Astrocyte (in vitro differentiated cells and primary cell): ENCODE measurements at regions not wholly inside any gene's neighbourhood (a gene's known extent, or its start where the extent isn't known, plus 50 kb on each side); places are given as distances from the start of the nearest gene placed in this dataset.

Experiments used
- EZH2 ChIP-seq: IDR thresholded peaks from 2 replicates; pipeline ENCODE4 v1.6.1; 2012; ENCODE audit warnings: mild to moderate bottlenecking, low read length, inconsistent platforms; ENCODE audit not compliant: insufficient read depth
- TF ChIP-seq, protein P1 (sequence below): IDR thresholded peaks from 2 replicates; pipeline ENCODE4 v1.5.1; 2011; ENCODE audit warnings: low read depth, mild to moderate bottlenecking, inconsistent platforms, low read length, moderate library complexity; ENCODE audit not compliant: insufficient read depth

DNA sequence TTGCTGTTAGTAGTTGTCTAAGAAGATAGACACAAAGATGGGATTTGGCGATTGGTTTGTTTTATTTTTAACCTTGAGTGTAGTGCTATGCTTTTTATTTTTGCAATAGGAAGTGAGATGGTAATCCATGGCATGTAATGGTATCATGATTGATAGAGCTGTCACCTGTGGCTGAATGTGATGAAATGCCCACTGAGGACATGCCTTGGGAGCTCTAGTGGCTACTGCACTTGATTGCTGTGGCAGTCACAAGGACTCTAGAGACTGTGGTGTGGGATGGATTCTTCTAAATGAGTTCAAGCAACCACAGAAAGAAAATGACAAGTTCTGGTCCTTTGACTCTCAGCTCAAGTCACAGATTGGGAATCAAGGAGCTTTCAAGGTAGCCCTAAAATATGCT lies 139.4 kb downstream of the CYRIA start:
- TF ChIP-seq, protein P1, sequence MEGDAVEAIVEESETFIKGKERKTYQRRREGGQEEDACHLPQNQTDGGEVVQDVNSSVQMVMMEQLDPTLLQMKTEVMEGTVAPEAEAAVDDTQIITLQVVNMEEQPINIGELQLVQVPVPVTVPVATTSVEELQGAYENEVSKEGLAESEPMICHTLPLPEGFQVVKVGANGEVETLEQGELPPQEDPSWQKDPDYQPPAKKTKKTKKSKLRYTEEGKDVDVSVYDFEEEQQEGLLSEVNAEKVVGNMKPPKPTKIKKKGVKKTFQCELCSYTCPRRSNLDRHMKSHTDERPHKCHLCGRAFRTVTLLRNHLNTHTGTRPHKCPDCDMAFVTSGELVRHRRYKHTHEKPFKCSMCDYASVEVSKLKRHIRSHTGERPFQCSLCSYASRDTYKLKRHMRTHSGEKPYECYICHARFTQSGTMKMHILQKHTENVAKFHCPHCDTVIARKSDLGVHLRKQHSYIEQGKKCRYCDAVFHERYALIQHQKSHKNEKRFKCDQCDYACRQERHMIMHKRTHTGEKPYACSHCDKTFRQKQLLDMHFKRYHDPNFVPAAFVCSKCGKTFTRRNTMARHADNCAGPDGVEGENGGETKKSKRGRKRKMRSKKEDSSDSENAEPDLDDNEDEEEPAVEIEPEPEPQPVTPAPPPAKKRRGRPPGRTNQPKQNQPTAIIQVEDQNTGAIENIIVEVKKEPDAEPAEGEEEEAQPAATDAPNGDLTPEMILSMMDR: no peak
- no peak for TF ChIP-seq EZH2
